Daoy (cell line): ENCODE measurements at regions not wholly inside any gene's neighbourhood (a gene's known extent, or its start where the extent isn't known, plus 50 kb on each side); places are given as distances from the start of the nearest gene placed in this dataset.

Experiments
- DNase-seq: peaks from one replicate; pipeline ENCODE4 v3.0.0-alpha.2; 2015; ENCODE audit warnings: low read depth

DNA sequence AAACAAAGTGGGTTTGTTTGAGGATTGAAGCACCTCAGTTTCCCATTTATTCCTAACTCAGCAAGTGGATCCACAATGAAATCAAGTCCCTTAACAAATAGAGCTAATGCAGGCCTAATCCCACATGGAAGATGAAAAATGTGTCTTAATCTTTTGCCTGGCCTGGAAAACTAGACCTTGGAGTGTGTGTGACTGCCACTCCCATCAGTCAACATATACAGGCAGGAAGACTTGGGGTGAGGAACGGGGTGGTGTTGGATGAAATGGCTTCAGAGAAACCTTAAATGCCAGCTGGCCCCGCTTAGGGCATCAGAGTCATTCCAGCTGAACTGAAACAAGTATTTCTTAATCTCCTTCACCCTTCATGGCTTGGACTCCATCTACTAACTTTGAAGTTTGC is 269.5 kb downstream of the MAF start:
- no peak for DNase-seq

DNA sequence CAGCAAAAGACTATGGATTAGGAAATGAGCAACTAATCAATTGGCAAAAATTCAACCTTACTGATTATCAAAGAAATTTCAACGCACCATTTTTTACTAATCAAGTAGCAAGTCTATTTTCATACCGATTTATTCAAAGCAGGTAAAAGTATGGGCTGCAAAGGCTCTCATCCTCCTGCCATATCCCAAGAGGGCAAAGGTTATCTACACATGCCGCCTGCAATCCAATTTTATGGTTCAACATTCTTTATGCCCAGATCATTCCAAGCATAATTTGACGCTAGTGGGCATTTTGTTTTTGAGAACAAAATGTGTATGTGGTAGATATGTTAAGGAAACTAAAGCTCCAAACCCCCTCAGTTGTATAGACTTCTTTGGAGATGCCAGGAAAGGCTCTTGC is 270.6 kb downstream of the MAF start:
- DNase-seq: no peak

DNA sequence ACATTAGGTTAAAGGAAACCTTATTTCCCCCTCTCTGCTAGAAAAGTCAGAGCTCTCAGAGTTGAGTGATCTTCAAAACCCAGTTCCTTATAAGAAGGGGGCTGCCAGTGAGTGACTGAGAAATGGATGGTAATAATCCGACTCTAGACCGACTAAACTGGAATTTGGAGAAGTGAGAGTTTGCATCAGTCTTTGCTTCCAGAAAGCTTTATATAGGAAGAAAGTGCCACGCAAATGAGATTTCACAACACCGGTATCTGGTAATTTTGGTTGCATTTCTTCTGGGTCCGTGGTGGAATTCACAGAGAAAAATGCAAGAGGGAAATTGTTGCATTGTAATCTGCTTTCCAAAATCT is 271.4 kb downstream of the MAF start:
- no peak for DNase-seq

DNA sequence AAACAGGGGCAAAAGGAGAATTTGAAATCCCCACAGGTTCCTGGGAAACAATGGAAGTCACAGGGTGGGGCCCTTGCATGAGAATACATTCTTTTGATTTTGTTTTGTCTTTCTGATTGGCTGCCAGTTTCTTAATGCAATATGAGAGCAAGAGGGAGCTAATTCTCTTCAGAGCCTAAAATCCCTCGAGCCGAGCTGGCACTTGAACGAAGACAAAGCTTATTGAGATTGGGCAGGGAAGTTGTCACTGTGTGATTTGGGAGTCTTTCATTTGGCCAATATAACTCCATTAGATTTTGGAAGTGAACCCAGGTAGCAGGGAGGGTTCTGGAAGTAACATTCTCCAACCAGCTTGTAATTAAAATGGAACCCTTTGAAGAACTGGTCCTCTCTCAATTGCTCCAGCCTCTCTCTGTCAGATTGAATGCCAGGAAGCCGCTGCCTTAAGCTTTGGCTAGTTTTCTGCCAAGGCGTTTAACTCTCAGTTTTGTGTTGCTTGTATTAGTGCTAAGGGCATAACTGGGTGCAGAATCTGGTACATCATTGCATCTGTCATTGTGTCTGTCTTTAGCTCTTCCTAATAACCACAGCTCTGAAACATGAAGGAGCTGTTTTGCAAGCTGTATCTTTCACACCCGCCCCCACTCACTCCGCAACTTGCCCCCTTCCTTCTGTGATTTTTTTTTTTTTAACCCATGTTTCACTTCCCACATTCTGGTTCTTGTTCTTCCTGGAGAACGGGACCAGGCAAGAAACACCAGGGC is 272.0 kb downstream of the MAF start:
- no peak for DNase-seq

DNA sequence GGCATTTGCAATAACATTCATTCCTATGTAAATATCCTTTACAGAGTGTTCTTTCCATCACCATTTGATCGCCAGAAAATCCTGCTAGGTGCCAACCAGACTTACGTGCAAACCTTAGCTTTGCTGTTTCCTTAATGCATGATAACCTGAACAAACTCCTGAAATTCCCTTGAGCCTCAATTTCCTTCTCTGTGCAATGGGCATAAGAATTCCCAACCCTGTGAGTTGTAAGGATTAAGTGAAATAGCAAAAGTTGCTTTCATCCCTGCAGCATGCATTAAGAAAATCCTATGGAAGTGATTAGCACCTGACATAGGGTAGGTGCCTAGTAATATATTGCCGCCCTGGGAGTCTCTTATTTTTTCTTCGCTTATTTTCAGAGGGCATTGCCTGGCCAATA is 272.7 kb downstream of the MAF start:
- no peak for DNase-seq

DNA sequence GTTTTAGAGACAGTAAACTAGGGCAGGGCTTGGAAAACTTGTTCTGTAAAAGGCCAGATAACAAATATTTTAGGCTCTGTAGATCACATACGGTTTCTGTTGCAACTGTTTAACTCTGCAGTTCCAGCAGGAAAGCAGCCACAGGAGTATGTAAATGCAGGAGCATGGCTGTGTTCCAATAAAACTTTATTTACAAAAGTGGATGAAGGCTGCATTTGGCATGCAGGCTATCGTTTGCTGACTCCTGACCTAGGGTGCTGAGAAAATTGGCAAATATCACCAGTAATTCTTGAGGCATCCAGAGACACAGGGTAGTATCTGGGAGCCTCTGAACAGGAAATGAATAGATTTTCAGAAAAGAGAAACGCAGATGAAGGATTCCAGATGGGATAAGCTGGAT is 274.0 kb downstream of the MAF start:
- DNase-seq: no peak

DNA sequence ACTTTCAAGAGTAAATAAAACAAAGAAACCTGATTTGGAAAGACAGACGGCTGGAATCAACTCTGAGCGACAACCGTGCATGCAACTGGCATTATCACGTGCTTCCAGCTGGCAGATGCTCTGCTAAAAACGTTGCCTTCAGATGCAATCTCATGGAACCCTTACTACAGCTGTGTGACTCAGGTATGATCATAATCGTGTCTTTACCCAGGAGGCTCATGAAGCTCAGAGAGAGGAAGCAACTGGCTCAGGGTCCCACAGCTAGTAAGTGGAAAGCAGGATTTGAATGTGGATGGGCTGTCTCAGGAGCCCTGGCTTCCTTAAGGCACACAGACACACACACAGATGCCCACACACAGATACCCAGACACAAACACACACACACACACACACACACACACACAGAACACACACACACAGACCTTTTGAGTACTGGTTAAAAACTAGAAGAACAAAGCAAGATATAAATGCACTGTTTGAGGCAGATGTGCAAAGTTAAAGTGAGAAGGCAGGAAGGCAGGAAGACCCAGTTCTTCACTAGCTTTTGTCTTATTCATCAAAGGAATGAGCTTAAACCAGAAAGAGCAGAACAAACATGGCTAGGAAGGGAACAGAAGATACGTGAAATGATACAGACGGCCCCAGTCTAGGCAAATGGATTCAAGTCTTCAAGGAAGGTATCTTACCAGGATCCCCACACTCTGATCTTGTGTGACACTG is 275.2 kb downstream of the MAF start:
- DNase-seq: no peak

DNA sequence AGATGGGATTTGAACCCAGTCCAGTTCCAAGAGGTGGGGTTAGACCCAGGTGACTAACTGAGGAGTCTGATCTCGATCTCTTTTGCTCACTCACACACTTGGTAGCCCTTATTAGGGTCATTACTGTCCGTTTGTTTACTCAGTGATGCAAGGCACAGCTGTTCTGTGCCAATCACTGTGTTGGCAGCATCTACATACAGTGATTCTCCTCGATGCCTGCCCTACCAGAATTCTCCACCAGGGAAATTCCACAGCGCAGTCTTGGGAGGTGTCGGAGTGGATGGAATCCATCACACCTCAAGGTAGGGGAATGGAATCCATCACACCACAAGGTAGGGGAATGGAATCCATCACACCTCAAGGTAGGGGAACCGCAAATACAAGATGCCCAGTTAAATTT is 279.6 kb downstream of the MAF start:
- no peak for DNase-seq

DNA sequence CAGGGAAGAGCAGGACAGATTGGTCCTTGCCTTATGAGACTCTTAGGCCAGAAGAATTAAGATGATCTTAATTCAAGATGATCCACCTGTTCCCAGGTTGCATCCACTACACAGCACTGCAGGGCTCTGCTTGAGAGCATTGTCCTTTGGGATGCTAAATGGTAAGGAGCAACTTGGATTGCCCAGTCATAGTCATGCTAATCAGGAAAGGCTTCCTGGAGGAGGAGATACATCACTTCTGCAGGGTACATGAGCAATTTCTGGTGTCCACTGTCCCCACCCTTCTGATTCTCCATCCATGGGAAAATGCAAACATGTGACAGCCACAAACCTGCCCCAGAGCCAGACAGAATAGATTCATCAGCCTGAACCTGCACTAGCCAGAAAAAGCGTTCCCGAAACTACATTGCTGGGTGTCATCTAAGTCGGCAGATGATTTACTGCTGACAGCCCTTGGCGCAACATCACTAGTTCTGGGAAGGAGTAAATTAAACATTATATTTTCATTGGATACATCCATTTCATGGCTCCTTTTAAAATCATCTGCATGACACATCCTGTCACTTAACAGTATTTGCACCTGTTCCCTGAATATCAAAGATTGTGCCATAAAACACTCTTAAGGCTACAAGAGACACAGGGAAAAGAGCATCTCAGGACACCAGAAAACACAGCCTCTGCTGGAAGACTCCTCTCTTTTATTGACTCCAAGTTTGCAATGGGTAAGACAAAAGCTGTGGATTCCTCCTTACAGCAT is 282.2 kb downstream of the MAF start:
- DNase-seq: no peak

DNA sequence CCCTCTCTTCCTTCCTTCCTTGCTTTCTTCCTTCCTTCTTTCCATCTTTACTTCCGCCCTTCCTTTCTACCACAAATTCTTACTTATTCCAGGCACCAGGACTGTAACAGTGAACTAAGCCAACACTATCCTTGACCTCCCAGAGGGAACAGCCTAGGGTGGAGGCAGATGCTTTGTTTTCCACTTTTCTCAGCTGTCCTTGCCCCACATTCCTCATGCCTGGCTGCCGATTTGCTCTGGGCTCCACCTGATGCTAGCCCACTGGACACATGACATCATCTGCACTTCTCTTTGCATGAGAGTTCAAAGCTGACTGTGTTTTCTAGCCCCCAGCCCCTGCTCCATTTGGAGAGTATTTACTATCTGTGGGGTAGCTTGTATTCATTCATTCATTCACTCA is 283.0 kb downstream of the MAF start:
- DNase-seq: no peak

DNA sequence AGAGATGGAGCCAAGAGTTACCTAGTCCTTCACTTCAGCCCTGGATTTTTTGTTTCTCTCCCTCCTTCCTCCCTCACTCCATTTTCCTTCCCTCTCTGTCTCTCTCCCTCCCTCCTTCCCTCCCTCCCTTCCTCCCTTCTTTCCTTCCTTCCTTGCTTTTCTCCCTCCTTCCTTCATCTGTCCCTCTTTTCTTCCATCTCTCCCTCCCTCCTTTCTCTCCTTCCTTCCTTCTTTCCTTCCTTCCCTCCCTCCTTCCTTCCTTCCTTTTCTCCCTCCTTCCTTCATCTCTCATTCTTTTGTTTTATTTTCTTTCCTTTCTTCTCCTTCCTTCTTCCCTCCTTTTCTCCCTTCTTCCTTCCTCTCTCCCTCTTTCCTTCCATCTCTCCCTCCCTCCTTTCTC is 283.5 kb downstream of the MAF start:
- DNase-seq: no peak

DNA sequence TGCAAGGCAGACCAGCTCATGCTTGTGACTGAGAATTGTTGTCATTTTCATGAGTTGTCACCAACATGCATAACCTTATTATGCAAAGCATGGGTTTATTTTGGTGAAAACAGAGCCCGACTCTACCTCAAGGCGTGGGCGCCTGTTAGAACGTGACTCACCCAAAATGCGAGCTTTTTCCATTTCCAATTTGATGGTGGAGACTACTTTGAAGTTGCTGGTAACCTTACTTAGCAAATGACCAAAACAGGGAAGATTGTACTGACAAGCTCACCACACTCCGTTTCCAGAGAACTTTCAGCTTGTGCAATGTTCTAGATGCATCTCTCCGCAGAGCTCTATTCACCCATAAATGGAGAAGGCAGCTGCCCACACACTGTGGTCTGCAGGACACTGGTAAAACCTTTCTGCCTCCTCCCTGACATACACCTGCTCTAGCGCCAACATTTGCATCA is 284.5 kb downstream of the MAF start:
- no peak for DNase-seq

DNA sequence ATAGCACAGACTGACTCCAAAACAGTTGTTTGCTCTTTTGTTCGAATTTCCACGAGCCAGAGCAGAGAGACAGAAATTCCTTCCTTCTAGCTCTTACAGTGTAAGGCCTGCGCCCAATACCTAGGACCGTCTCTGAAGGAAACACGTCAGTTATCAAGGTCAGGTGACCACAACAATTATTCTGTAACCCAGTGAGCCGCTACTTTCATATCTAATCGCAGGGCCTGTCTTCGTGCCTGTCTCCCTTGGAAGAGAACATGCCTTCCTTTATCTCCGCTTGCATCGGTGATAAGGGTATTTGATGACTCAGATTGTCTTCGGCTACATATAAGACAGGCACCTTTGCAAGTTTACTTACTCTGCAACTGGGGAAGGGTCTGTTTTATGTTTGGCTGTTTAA is 288.0 kb downstream of the MAF start:
- DNase-seq: no peak

DNA sequence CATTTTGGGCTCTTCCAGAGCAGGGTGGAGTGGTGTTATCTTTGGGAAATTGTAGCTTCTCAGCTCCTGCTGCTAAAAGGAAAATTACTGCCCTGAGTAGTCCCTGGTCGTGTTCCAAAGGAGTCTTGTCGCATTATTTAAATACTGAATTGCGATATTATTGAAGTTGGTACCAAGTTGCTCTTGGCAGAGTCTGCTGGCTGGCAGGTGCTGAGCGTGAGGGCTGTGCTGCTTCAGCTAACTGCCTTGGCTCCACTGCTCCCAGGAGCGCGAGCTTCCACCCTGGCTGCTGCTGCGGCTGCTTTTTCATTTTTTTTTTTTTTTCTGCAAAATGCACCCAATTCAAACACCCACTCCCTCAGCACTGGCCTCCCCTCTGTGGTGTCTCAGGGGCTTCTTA is 289.8 kb downstream of the MAF start:
- DNase-seq: no peak

DNA sequence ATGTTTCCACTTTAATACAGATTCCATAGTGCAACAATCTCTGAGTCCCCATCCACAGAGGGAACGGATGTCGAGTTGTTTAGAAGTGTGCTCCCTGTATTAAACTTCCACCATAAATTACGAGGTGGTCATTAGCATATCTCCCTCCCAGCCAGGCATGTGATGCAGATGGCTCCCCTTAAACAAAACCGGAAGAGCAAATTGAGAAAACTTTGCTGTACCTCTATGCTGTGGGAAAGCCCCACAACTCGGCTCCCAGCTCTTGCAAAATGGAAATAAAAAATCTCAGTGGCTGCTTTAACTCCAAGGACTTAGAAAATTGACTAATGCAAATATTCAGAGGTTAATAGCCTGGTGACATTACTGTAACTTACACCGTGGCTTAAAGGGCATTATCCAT is 290.9 kb downstream of the MAF start:
- no peak for DNase-seq

DNA sequence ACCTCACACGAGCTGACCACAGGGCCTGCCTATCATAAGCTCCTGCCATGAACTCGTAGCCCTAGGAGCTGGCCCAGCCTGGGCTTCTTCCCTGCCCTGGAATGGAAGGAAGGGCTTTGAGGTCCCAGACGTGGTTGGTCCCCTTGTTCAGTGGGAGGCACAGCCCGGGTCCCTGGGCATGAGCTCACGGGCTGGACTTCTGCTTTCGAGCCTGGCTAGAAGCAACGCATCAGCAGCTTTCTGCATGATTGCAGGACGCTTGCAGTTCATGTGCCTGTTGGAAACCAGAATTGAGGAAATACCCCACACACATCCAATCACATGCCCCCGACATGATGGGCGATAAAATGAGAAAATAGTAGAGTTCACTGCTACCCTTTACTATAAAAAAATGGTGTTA is 293.3 kb downstream of the MAF start:
- no peak for DNase-seq

DNA sequence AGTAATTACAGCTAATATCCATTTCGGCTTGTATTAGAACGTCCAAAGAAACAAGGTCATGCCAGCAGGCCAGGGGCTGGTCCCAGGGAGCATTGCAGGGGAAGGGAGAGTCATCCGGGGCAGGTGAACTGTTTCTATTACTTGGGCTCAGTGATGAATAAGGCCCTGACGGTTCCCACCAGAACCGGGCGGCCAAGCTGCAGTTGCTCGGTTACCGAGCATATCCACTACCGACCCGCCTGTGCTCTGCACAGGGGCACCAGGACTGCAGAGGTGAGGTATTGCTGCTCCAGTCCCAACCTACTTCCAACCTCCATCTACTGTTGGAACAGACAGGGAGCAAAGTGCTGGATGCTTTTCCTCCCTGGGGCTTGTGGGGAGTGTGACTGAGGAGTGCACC is 295.5 kb downstream of the MAF start:
- DNase-seq: no peak

DNA sequence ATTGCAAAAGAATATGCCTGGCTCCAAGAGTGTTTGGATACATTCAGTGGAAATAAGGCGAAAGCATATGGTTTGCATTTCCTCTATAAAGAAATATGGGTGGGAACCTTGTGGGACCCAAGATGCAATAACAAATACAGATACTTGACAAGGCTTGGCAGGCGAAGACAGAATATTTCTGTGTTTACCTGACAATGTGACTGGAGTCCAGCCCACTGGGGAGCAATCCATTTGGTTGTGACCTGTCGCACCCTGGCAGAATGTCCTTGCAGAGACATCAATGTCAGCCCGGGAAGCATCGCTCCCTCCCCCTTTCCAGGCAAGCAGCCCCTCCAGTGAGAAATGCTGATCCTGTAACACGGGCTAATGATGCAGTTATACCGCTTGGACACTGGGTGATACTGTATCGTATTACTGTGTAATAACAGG is 296.6 kb downstream of the MAF start:
- no peak for DNase-seq

DNA sequence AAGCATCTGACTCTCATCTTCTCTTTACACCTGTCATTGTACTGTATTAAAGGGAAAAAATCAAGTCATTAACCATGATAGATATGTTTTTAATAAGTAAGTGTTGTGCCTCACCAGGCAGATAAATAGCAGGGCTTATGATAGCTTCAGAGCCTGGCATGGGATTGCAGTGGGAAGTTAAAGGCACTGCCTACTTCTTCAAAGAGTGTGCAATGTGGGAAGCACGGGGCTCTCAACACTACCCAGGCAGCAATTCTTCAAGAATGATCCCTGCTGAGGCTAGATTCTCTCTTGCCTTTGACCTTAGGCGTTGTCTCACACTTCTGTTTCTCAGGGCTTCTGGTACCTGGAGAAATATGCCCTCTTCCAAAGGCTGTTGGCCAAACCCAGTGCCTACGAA is 297.3 kb downstream of the MAF start:
- DNase-seq: no peak

DNA sequence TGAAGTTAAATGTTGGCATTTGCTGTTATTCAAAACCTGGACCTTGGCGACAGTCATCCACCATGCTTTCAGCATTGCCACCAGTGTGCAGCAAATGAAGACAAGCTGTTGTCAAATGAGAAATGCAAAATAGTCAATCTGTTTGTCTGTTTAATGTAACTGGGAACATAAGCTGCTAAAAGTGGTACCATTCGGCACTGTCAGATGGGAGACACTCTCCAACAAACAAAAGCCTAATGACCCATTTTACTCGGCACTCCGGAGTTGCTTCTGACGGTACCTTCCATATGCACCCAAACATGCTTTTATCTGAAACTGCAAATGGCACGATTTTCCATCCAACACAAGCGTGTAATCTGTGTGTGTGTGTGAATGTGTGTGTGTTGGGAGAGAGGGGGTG is 297.8 kb downstream of the MAF start:
- no peak for DNase-seq

DNA sequence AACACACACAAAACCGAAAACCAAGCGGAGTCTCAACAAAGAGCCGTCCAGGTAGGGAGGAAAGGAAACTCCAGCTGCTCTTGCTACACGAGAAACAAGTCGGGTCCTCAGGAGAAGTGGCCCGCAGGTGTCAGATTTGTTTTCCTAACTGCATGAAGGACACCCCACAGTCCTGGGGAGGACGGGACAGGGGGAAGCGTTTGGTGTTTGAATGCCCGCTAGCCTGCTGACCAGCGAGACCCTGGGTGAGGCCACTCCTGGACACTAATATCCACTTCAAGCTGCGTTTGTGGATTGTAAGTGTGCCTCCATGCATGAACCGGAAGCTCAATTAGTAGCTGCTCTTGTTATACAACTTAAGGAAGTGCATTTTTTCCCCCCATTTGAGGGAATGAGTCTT is 299.5 kb downstream of the MAF start:
- DNase-seq: no peak

DNA sequence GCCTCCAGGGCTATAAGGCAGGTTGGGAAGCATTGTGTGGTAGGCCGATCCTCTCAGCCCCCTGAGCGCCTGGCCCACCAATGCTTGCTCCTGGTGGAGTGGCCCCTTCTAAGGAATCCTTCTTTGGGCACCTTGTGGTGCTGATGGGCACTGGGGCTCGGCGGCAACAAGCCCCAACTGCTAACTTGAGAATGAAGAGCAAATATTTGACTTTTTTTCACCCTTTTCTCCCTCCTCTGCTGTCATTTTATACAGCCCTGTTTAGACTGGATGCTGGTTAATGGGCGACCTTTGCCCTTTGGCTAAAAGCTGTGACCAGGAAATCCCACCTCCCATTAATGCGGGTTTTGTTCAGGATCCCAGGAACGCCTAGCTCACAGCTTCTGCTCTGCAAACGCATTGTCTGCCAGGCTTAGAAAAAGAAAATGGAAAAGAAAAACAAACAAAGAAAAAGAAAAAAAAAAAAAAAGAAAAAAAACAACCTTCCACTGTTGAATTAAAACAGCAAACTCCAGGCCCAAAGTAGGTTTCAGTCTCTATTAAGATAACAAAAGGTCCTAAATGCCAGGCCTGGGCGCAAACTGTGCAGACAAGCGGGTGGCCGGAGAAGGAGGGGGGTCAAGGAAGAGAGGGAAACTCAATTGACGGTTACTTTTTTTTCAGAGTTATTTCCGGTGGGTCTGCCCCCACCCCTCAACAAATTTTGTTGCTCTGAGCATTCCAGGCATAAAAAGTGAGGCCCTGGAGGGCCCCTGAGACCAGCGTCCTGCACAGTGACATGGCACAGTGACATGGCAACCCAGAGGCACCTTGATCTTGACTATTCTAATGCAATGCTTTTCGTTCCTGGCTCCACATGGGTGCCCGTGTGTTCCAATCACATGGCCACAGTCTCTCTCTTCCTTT is 301.4 kb downstream of the MAF start:
- DNase-seq: no peak
